Lower lobe of right lung (tissue), 2 donors: ENCODE measurements at regions not wholly inside any gene's neighbourhood (a gene's known extent, or its start where the extent isn't known, plus 50 kb on each side); places are given as distances from the start of the nearest gene placed in this dataset.

Source experiments
- ATAC-seq, 2 donors: fragments of 200-7000 bp; cut with Tn5 transposase; one replicate each; pipeline ENCODE4 v1.9.1; 2020 to 2022; ENCODE audit warnings: mild to moderate bottlenecking in 2 of 2, moderate library complexity in 2 of 2
- DNase-seq: peaks from one replicate; pipeline ENCODE4 v3.0.0-alpha.2; 2020
- H3K27ac ChIP-seq: fragments of 200-600 bp; one replicate; pipeline ENCODE4 v1.8.0; 2022
- H3K27me3 ChIP-seq: fragments of 200-600 bp; one replicate; pipeline ENCODE4 v1.8.0; 2022; ENCODE audit warnings: low read depth
- H3K36me3 ChIP-seq: fragments of 200-600 bp; one replicate; pipeline ENCODE4 v1.8.0; 2022; ENCODE audit warnings: mild to moderate bottlenecking
- H3K4me1 ChIP-seq: fragments of 200-600 bp; one replicate; pipeline ENCODE4 v1.8.0; 2022
- H3K4me3 ChIP-seq: fragments of 200-600 bp; one replicate; pipeline ENCODE4 v1.8.0; 2022; ENCODE audit warnings: mild to moderate bottlenecking
- H3K9me3 ChIP-seq: fragments of 200-600 bp; one replicate; pipeline ENCODE4 v1.8.0; 2022
- intact Hi-C: fragments of 100-400 bp; cut with DNase I; formaldehyde crosslinking; loops from one replicate; pipeline ENCODE4 v1.11.0; 2022
- TF ChIP-seq, protein P1 (sequence below): fragments of 200-600 bp; IDR thresholded peaks from one replicate; pipeline ENCODE4 v1.8.0; 2022; ENCODE audit warnings: antibody characterized with exemption, mild to moderate bottlenecking
- donor health status: DM: no; HTN: yes; CAD: no; lungs with severe emphysema.

DNA sequence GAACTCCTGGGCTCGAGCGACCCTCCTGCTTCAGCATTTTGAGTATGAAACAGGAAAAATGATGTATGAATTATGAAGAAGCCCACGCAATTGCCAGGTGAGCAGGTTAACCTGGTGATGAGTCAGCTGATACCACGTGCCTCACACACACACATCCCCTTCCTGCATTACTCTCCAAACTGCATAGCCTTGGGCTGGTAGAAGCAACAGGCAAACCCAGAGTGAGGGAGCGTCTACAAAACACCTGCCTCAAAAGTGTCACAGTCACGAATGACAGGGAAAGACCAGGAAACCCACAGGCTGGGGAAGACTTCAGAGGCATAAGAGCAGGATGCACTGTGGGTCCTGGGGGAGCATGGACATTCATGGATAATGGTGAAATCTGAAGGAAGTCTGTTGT is 192.8 kb upstream of the IRS2 start:
- TF ChIP-seq, protein P1, sequence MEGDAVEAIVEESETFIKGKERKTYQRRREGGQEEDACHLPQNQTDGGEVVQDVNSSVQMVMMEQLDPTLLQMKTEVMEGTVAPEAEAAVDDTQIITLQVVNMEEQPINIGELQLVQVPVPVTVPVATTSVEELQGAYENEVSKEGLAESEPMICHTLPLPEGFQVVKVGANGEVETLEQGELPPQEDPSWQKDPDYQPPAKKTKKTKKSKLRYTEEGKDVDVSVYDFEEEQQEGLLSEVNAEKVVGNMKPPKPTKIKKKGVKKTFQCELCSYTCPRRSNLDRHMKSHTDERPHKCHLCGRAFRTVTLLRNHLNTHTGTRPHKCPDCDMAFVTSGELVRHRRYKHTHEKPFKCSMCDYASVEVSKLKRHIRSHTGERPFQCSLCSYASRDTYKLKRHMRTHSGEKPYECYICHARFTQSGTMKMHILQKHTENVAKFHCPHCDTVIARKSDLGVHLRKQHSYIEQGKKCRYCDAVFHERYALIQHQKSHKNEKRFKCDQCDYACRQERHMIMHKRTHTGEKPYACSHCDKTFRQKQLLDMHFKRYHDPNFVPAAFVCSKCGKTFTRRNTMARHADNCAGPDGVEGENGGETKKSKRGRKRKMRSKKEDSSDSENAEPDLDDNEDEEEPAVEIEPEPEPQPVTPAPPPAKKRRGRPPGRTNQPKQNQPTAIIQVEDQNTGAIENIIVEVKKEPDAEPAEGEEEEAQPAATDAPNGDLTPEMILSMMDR, result no peak
- Histone ChIP-seq H3K27me3 (no peaks in the 10 kb centered on the region), H3K4me1 (no peaks in the 10 kb centered on the region), H3K4me3 (no peak overlapping the region), H3K9me3 (no peaks in the 10 kb centered on the region), H3K36me3 (no peaks in the 10 kb centered on the region), H3K27ac (no peak overlapping the region)
- DNase-seq (no peak), ATAC-seq (no peak)
- intact Hi-C loops, result no loop called here

DNA sequence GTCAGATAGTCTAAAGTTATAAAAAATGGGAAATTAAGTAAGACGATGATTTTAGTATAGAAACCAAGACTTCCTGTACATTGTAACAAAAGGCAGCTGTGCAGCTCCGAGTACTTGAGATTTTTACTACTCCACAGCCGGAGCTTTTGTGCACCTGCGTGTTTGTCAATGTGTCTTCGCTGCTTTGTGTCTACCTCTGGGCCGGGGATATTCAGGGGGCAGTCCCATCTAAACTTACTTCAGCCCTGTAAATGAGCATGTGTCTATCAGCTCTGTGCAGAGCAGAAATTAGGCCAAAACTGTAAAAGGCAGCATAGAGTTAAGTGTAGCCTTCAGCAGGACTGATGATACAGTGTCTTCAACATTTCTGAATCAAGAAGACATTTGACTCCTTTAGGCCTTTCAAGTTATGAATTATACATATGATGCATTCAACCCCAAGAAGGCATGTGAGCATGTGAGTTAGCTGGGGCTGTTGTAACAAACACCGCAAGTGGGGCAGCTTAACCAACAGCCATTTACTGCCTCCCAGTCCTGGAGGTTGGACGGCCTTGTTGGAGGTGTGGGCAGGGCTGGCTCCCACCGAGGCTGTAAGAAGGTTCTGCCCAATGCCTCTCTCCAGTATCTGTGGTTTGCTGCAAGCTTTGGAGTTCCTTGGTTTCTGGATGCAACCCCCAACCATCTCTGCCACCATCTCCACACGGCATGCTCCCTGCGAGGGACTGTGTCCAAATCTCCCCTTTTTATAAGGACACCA is 191.0 kb upstream of the IRS2 start:
- H3K27me3 ChIP-seq, result no peaks in the 10 kb centered on the region
- H3K4me3 ChIP-seq, result no peak overlapping the region
- H3K4me1 ChIP-seq, result no peaks in the 10 kb centered on the region
- intact Hi-C loops, result no loop called here
- H3K27ac ChIP-seq, result no peak overlapping the region
- H3K36me3 ChIP-seq, result no peaks in the 10 kb centered on the region
- no peak for DNase-seq
- no peak for ATAC-seq
- TF ChIP-seq, protein P1, result no peak
- H3K9me3 ChIP-seq, result no peaks in the 10 kb centered on the region

- H3K9me3 ChIP-seq, result no peaks in the 10 kb centered on the region
- ATAC-seq, result no peak
- no peak overlapping the region for H3K27ac ChIP-seq
- no peak for DNase-seq
- intact Hi-C loops, result no loop called here
- H3K4me1 ChIP-seq, result no peaks in the 10 kb centered on the region
- TF ChIP-seq, protein P1, result no peak
- no peak overlapping the region for H3K4me3 ChIP-seq
- H3K36me3 ChIP-seq, result no peaks in the 10 kb centered on the region
- H3K27me3 ChIP-seq, result no peaks in the 10 kb centered on the region
Observed at GRCh38 chr13:109976206-109976997, 190.0 kb upstream of the IRS2 start.

GRCh38 chr13:109974354-109974753 is 188.0 kb upstream of the IRS2 start:
- TF ChIP-seq, protein P1, result no peak
- Histone ChIP-seq H3K36me3 (no peaks in the 10 kb centered on the region), H3K4me1 (no peaks in the 10 kb centered on the region), H3K27ac (no peak overlapping the region), H3K4me3 (no peak overlapping the region), H3K27me3 (no peaks in the 10 kb centered on the region), H3K9me3 (no peaks in the 10 kb centered on the region)
- ATAC-seq (no peak), DNase-seq (no peak)
- intact Hi-C loops, result no loop called here

- TF ChIP-seq, protein P1, result no peak
- ATAC-seq (no peak), DNase-seq (no peak)
- intact Hi-C loops, result no loop called here
- Histone ChIP-seq H3K9me3 (no peaks in the 10 kb centered on the region), H3K4me1 (no peaks in the 10 kb centered on the region), H3K27ac (no peak overlapping the region), H3K36me3 (no peaks in the 10 kb centered on the region), H3K4me3 (no peak overlapping the region), H3K27me3 (no peaks in the 10 kb centered on the region)
Observed at GRCh38 chr13:109973279-109973678, 186.9 kb upstream of the IRS2 start.
